ENCODE measurements at regions not wholly inside any gene's neighbourhood (a gene's known extent, or its start where the extent isn't known, plus 50 kb on each side); places are given as distances from the start of the nearest gene placed in this dataset.
"Not testable (repeated sequence)": the region's sequence is repeated elsewhere in the genome, so short reads cannot be mapped to it uniquely, and the experiment has no call there.

- not testable (repeated sequence) for TF ChIP-seq REST (IDR thresholded peaks at IDR 0.05); SMC3 (IDR thresholded peaks at IDR 0.05); PBX3 (IDR thresholded peaks at IDR 0.05); POLR2A (IDR thresholded peaks at IDR 0.05; ENCODE audit: low read length); MAZ (IDR thresholded peaks at IDR 0.05; ENCODE audit: borderline replicate concordance, low read depth, low read length); EP300 (IDR thresholded peaks at IDR 0.05); CTCF (IDR thresholded peaks at IDR 0.05)
These were observed 87.0 kb downstream of the POTEM start for GRCh38 chr14:19054108-19054721.

Measured in A549 (cell line).